Left renal cortex interstitium (tissue), 4 donors: ENCODE measurements at regions not wholly inside any gene's neighbourhood (a gene's known extent, or its start where the extent isn't known, plus 50 kb on each side); places are given as distances from the start of the nearest gene placed in this dataset.
"Not testable (repeated sequence)": the region's sequence is repeated elsewhere in the genome, so short reads cannot be mapped to it uniquely, and the experiment has no call there.

ENCODE experiments used
- DNase-seq, 4 donors: peaks; one replicate each; pipeline ENCODE4 v3.0.0-alpha.2; 2013; ENCODE audit warnings: low read depth in 4 of 4, low spot score in 2 of 4, missing footprints in 1 of 4

GRCh38 chr2:138426116-138426515 lies 75.5 kb upstream of the SPOPL start:
- not testable (repeated sequence) for DNase-seq

GRCh38 chr2:138428710-138429440 lies 72.7 kb upstream of the SPOPL start:
- no peak for DNase-seq

DNA sequence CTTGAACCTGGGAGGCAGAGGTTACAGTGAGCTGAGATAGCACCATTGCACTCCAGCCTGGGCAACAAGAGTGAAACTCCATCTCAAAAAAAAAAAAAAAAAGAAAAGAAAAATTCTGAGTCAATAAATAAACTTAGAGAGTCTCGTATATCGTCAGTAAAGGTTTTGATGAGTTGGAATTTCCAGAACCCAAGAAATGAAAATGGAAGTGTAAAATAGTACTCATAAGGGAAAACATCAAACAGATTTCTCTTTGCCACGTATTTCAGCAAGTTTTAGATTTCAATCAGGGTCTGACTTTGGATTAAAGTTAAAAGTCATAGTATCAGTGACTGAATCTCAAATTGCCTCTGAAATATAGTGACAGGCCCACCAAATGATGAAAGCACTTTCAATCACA lies 71.4 kb upstream of the SPOPL start:
- no peak for DNase-seq

DNA sequence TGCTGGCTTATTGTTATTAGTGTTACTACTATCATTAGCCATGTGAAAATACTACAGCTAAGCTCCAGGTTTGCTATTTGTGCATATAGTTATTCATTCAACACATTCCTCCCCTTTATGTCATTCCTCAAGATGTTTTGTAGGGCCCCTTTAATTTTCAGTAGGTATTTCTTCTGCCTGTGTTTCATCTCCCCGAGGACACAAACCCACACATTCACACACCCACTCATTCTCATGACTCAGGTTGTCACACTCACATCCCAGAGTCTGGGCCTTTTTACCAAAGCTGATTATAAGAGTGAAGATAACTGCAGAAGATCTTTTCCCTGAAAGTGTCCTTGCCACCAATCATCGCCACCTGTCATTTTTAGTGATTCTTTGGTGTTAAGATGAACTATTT lies 68.6 kb upstream of the SPOPL start:
- no peak for DNase-seq

GRCh38 chr2:138433995-138434951 lies 67.3 kb upstream of the SPOPL start:
- DNase-seq, result no peak

- DNase-seq, result no peak
Observed at GRCh38 chr2:138435701-138436100, 65.9 kb upstream of the SPOPL start.

DNA sequence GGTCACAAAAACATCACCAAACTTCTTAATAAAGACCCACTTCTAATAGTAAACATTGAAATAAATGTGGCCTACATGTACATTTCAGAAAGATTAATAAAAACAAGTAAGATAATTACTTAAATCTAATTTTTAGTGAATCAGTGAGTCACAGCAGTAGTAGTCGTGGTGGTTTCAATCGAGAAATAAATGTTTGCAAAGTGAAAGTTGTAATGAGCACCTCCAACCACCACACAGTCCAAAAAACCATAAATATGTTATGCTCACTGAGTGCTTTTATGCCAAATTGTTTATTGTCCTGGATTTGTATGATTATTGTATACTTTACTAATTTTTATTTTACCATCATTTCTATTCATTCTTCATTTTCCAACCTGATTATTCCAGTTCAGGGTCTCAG lies 61.8 kb upstream of the SPOPL start:
- DNase-seq, result no peak

DNA sequence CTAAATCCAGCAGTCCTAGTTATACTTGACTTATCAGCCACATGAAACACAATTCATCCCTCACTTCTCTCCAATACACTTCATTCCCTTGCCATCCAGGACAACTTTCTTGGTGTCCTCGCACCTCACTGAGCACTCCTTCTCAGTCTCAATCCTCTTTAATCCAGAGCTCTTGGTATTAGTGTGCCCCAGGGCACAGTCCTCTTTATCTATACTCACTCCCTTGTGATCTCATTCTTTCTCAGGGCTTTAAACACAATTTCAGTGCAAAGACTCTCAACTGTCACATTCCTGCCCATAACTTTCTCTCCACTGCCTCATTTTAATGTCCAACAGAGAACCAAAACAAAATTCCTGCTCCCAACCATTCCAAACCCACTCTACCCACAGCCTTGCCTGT lies 60.8 kb upstream of the SPOPL start:
- no peak for DNase-seq

- DNase-seq, result no peak
Observed at GRCh38 chr2:138441916-138442315, 59.7 kb upstream of the SPOPL start.

DNA sequence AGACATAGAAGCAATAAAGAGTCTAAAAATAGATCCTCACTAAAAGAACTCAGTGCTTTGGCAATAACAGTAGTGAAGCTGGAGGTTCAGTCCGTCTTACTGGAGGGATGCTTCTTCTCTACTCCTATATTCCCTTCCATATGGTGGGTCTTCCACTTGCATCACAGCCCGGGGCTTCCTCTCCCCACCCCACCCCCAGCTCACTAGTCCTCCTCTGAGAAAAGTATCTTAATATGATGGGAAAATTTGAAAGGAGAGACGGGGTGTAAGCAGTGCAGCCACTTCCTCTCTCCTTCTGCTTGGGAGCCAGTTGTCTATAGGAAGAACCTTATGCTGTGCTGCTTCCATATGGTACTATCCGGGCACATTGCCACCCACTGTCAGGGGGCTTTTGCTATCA lies 57.2 kb upstream of the SPOPL start:
- DNase-seq, result no peak

DNA sequence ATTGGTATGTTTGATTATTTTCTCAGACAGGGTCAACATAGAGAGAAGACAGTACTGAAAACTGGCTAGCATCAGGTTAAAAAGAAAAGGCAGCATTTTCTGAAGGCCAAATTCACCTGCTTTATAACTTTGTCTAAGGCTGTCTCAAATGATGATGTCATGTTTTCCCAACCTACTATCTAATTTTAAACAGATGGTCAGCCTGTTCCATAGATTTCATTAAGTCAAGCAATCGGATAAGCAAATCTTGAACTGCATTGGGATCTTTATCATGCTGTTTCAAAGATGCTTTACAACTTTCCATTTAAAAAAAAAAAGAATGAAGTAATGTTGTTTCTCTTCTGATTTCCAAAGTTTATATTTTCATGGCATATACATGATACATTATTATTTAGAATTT lies 56.3 kb upstream of the SPOPL start:
- DNase-seq, result no peak

DNA sequence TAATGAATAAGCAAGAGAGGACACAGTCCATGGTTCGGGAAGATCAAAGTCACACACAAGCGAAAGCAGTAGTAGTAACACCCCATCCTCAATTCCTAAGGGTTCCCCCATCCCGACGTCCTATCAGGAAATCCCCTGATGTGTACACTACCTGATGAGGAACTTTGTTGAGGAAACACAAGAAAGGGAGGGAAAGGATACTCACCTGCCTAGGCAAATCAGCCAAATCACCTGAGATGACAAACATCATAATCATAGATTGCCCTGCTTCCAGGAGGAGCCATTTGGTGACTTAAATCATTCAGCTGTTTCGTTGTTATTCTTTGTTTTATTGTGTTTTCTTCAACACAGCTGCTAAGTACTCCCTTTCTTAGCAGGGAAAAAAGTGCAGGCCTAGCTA lies 55.5 kb upstream of the SPOPL start:
- no peak for DNase-seq

- DNase-seq, result no peak
Observed at GRCh38 chr2:138447889-138448570, 53.5 kb upstream of the SPOPL start.
